ENCODE measurements at regions not wholly inside any gene's neighbourhood (a gene's known extent, or its start where the extent isn't known, plus 50 kb on each side); places are given as distances from the start of the nearest gene placed in this dataset.
"Not testable (repeated sequence)": the region's sequence is repeated elsewhere in the genome, so short reads cannot be mapped to it uniquely, and the experiment has no call there.

DNA sequence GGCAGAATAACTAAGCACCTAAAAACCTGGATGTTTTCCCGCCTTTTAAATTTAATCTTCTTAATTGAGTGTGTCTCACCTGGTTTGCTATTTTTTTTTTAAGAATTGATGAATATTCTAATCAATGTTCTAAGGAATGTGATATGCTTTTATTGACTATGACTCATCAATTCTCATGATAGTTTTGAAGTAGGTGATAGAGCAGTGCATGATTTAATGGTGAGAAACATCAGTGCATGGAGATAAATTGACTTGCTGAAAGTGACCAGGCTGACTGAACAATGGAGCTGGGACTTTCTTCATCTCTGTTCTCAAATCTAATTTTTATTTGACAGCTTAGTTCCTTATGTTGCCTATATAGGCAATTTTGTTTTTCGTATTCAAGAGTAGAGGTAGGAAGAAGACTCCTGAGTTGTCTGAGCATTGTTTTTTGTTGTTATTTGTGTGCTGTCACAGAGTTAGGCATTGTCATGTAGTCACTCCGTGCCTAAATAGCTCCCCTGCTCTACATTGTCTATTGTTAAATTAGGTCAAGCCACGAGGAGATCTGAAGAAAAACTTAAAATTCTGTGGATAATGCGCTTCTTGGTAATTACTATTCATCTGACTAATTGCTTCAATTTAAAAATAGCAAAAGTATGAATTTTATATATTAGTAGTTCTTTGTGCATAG, 59.0 kb upstream of the NUTM2F start:
- DNase-seq (ENCODE audit: extremely low read depth in 1 of 11, low read depth in 9 of 11, low spot score in 4 of 11): not testable (repeated sequence)

GRCh38 chr9:94388011-94388406, 59.6 kb upstream of the NUTM2F start:
- not testable (repeated sequence) for DNase-seq (ENCODE audit: extremely low read depth in 1 of 11, low read depth in 9 of 11, low spot score in 4 of 11)

- not testable (repeated sequence) for DNase-seq (ENCODE audit: extremely low read depth in 1 of 11, low read depth in 9 of 11, low spot score in 4 of 11)
Observed at GRCh38 chr9:94390425-94391098, 62.1 kb upstream of the NUTM2F start.

- not testable (repeated sequence) for DNase-seq (ENCODE audit: extremely low read depth in 1 of 11, low read depth in 9 of 11, low spot score in 4 of 11)
Observed at GRCh38 chr9:94392971-94393624, 64.7 kb upstream of the NUTM2F start.

DNA sequence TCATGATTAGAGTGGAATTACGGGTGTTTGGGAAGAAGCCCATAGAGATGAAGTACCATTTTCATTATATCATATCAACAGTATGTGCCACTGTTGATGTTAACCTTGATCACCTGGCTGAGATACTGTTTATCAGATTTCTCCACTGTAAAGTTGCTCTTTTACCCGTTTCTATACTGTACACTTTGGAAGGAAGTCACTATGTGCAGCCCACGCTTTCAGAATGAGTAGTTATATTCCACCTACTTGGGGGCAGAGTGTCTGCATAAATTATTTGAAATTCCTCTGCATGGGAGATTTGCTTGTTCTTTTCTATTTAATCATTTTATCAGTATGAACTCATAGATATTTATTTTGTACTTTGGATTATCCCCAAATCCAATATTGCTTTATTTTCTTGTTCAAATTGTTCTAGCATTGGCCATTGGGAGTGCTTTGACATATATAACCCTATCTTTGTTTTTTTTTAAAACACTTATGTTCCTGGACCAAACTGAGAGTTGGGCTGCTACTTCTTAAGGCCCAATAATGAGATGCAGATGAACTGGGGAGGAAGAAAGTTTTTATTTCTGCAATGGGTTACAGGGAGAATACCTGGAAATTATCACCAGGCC, 69.4 kb upstream of the NUTM2F start:
- DNase-seq (ENCODE audit: extremely low read depth in 1 of 11, low read depth in 9 of 11, low spot score in 4 of 11): not testable (repeated sequence)

- DNase-seq (ENCODE audit: extremely low read depth in 1 of 11, low read depth in 9 of 11, low spot score in 4 of 11): not testable (repeated sequence)
Observed at GRCh38 chr9:94400461-94400860, 72.0 kb upstream of the NUTM2F start.

- not testable (repeated sequence) for DNase-seq (ENCODE audit: extremely low read depth in 1 of 11, low read depth in 9 of 11, low spot score in 4 of 11)
Observed at GRCh38 chr9:94402795-94403194, 74.4 kb upstream of the NUTM2F start.

- DNase-seq (ENCODE audit: extremely low read depth in 1 of 11, low read depth in 9 of 11, low spot score in 4 of 11): not testable (repeated sequence)
Observed at GRCh38 chr9:94403571-94403970, 75.1 kb upstream of the NUTM2F start.

GRCh38 chr9:94413665-94414064, 85.2 kb upstream of the NUTM2F start:
- not testable (repeated sequence) for DNase-seq (ENCODE audit: extremely low read depth in 1 of 11, low read depth in 9 of 11, low spot score in 4 of 11)

DNA sequence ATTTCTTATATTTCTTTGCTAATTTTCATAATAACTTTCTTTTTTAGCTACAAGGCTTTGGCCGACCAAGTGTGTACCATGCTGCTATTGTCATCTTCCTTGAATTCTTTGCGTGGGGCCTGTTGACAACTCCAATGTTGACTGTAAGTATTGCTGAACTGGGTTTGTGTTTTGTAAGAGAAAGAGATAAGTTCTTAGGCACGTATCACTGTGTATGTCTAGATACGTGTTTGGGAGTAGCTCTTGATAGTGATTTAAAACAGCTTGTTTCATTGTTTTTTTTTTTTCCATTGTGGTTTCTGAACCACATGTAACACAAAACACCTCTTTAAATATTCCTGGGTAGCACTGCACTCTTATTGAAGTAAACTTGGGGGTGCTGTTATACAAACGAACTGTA, 86.7 kb upstream of the NUTM2F start:
- not testable (repeated sequence) for DNase-seq (ENCODE audit: extremely low read depth in 1 of 11, low read depth in 9 of 11, low spot score in 4 of 11)

- DNase-seq (ENCODE audit: extremely low read depth in 1 of 11, low read depth in 9 of 11, low spot score in 4 of 11): not testable (repeated sequence)
Observed at GRCh38 chr9:94420098-94420497, 91.7 kb upstream of the NUTM2F start.

DNA sequence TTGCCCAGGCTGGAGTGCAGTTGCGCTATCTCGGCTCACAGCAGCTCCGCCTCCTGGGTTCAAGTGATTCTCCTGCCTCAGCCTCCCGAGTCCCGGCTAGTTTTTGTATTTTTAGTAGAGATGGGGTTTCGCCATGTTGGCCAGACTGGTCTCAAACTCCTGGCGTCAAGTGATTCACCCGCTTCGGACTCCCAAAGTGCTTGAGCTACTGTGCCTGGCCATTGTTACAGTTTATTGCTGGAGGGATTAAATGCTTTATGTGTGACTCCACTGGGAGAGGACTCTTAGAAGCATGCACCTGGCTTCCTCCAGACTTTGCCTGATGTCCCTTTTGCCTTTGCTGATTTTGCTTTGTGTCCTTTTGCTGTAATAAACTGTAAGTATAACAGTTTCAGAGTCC, 93.5 kb upstream of the NUTM2F start:
- not testable (repeated sequence) for DNase-seq (ENCODE audit: extremely low read depth in 1 of 11, low read depth in 9 of 11, low spot score in 4 of 11)

DNA sequence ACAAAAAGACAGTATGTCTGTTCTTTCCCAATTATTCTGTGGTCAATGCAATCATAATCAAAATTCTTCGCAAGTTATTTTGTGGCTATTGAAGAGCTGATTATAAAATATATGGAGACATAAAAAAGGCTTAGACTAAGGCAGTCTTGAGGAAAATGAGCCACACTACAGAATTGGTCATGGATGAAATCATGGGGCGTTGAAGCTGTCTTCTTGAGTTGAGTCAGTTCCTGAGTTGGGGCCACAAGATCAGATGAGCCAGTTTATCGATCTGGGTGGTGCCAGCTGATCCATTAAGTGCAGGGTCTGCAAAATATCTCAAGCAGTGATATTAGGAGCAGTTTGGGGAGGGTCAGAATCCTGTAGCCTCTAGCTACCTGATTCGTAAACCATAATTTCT, 96.9 kb upstream of the NUTM2F start:
- not testable (repeated sequence) for DNase-seq (ENCODE audit: extremely low read depth in 1 of 11, low read depth in 9 of 11, low spot score in 4 of 11)

- not testable (repeated sequence) for DNase-seq (ENCODE audit: extremely low read depth in 1 of 11, low read depth in 9 of 11, low spot score in 4 of 11)
Observed at GRCh38 chr9:94437128-94437527, 108.7 kb upstream of the NUTM2F start.

DNA sequence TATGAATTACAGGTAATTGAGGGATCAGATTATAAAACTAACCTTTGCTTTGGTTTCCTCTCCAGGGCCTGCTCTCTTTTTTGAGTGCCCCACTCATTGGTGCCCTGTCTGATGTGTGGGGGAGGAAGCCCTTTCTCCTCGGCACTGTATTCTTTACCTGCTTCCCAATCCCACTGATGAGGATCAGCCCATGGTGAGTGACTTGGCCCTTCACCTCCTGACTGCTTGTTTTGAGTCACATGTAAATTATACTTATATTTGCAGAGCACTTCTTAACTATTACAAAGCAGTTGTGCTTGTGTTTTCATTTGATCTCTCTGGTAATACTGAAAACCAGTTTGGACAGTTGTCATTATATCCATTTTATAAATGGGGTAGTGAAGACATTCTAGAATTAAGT, 109.9 kb upstream of the NUTM2F start:
- not testable (repeated sequence) for DNase-seq (ENCODE audit: extremely low read depth in 1 of 11, low read depth in 9 of 11, low spot score in 4 of 11)

DNA sequence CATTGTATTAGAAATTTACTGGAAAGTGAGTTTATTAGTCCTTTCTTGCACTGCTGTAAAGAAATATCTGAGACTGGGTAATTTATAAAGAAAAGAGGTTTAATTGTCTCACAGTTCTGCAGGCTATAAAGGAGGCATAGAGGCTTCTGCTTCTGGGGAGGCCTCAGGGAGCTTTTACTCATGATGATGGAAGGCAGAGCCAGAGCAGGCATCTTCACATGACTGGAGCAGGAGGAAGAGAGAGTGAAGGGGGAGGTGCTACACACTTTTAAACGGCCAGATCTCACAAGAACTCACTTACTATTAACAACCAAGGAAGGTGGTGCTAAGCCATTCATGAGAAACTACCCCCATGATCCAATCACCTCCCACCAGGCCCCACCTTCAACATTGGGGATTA, 112.7 kb upstream of the NUTM2F start:
- DNase-seq (ENCODE audit: extremely low read depth in 1 of 11, low read depth in 9 of 11, low spot score in 4 of 11): not testable (repeated sequence)

- DNase-seq (ENCODE audit: extremely low read depth in 1 of 11, low read depth in 9 of 11, low spot score in 4 of 11): no peak
Observed at GRCh38 chr9:94441796-94442195, 113.1 kb upstream of the PCAT7 start.

- no peak for DNase-seq (ENCODE audit: extremely low read depth in 1 of 11, low read depth in 9 of 11, low spot score in 4 of 11)
Observed at GRCh38 chr9:94443032-94443722, 111.7 kb upstream of the PCAT7 start.

DNA sequence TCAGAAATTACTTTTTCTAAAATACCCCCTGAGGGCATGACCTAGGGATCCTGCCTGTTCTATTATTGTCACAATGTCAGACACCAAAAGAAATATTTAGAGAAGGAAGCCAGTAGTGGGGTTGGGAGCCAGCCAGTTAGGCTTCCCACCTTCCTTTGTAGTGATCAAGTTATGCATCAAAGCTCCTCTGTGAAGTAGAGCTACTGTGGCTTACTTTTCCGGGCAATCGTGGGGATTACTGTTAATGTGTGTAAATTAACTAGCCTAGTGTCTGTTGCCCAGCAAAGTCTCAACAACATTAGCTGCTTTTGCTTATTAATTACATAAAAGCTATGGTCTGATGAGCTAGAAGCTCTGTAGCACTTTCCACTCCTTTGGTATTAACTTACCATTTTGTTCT, 109.0 kb upstream of the PCAT7 start:
- DNase-seq (ENCODE audit: extremely low read depth in 1 of 11, low read depth in 9 of 11, low spot score in 4 of 11): peak in 1 of 11 donors; percentile 2

Measured in renal cortex interstitium (tissue), 11 donors.